Mesendoderm (in vitro differentiated cells): ENCODE measurements at regions not wholly inside any gene's neighbourhood (a gene's known extent, or its start where the extent isn't known, plus 50 kb on each side); places are given as distances from the start of the nearest gene placed in this dataset.
"Not testable (repeated sequence)": the region's sequence is repeated elsewhere in the genome, so short reads cannot be mapped to it uniquely, and the experiment has no call there.

ENCODE experiments used
- DNase-seq: peaks from one replicate; pipeline ENCODE4 v3.0.0; 2013
- H2AK5ac ChIP-seq: 2 replicates; pipeline ENCODE4 v1.6.1; 2013; ENCODE audit warnings: low read length, inconsistent platforms
- H2BK120ac ChIP-seq: 2 replicates; pipeline ENCODE4 v1.6.1; 2013; ENCODE audit warnings: low read depth, mild to moderate bottlenecking, low read length, moderate library complexity, mixed read lengths
- H2BK15ac ChIP-seq: replicated peaks from 2 replicates; pipeline ENCODE4 v1.6.1; 2013; ENCODE audit warnings: low read depth, mild to moderate bottlenecking, moderate library complexity
- H2BK5ac ChIP-seq: 2 replicates; pipeline ENCODE4 v1.6.1; 2013; ENCODE audit warnings: low read length, inconsistent platforms
- H3K18ac ChIP-seq: 2 replicates; pipeline ENCODE4 v1.6.1; 2013; ENCODE audit warnings: mild to moderate bottlenecking, low read length, mixed read lengths
- H3K23ac ChIP-seq: one replicate; pipeline ENCODE4 v1.6.1; 2013; ENCODE audit warnings: low read length
- H3K27ac ChIP-seq: 2 replicates; pipeline ENCODE4 v1.5.1; 2013; ENCODE audit warnings: low read depth, mild to moderate bottlenecking, inconsistent platforms, low read length, moderate library complexity
- H3K27me3 ChIP-seq: 2 replicates; pipeline ENCODE4 v1.6.1; 2013; ENCODE audit warnings: low read length, control low read depth, mild to moderate bottlenecking, inconsistent platforms; ENCODE audit not compliant: insufficient read depth, poor library complexity
- H3K36me3 ChIP-seq: 2 replicates; pipeline ENCODE4 v1.6.1; 2013; ENCODE audit warnings: low read length, inconsistent platforms; ENCODE audit not compliant: control insufficient read depth, insufficient read depth
- H3K4ac ChIP-seq: one replicate; pipeline ENCODE4 v1.6.1; 2013; ENCODE audit warnings: low read depth, mild to moderate bottlenecking, low read length, moderate library complexity
- H3K4me1 ChIP-seq: 2 replicates; pipeline ENCODE4 v1.6.1; 2013; ENCODE audit warnings: low read depth, low read length, inconsistent platforms; ENCODE audit not compliant: control insufficient read depth
- H3K4me2 ChIP-seq: 2 replicates; pipeline ENCODE4 v1.6.1; 2013; ENCODE audit warnings: low read length
- H3K4me3 ChIP-seq: 2 replicates; pipeline ENCODE4 v1.5.1; 2013; ENCODE audit warnings: mild to moderate bottlenecking, low read length
- H3K56ac ChIP-seq: one replicate; pipeline ENCODE4 v1.6.1; 2013; ENCODE audit warnings: low read length
- H3K79me1 ChIP-seq: 2 replicates; pipeline ENCODE4 v1.6.1; 2013; ENCODE audit warnings: low read length, inconsistent platforms
- H3K79me2 ChIP-seq: 2 replicates; pipeline ENCODE4 v1.6.1; 2013; ENCODE audit warnings: mild to moderate bottlenecking, low read length; ENCODE audit not compliant: control insufficient read depth, insufficient read depth
- H3K9ac ChIP-seq: 2 replicates; pipeline ENCODE4 v1.6.1; 2013; ENCODE audit warnings: low read length, inconsistent platforms
- H4K5ac ChIP-seq: one replicate; pipeline ENCODE4 v1.6.1; 2013; ENCODE audit warnings: low read length
- H4K8ac ChIP-seq: one replicate; pipeline ENCODE4 v1.6.1; 2013; ENCODE audit warnings: low read depth, mild to moderate bottlenecking, control low read depth, low read length, moderate library complexity
- WGBS: extraction: QIAGEN DNeasy Blood & Tissue Kit; methylation state at CpG from one replicate; pipeline ENCODE4 v1.1.7; 2013; ENCODE audit warnings: low lambda C conversion rate, missing lambda C conversion rate; ENCODE audit not compliant: insufficient coverage; ENCODE audit errors: extremely low coverage; 5-methylcytosine and 5-hydroxymethylcytosine counted together

DNA sequence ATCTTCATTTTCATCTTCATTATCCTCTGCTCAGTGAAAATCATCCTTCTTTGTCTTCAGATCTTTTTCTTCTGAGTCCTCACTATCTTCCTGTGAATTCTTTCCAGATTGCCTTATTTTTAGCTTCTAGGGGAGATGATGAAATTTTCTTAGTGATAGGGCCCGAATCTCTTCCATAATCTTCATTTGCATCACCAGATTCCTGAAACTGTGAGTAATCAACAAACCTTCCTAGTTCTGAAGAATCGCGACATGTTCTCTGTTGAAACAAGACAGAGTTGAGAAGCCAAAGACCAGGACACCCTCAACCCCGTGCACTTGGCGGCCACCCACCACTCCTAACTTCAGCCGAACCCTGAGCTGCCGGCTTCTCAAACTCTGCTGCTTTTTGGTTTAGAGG is 92.8 kb upstream of the CDC42BPA start:
- Histone ChIP-seq H3K56ac (no peak overlapping the region), H3K18ac (no peak overlapping the region), H3K27ac (no peak overlapping the region), H3K27me3 (no peaks in the 10 kb centered on the region), H4K5ac (no peak overlapping the region), H4K8ac (no peak overlapping the region), H3K4me2 (no peak overlapping the region), H3K23ac (no peak overlapping the region), H3K9ac (no peak overlapping the region), H2BK5ac (no peak overlapping the region), H3K4me1 (no peaks in the 10 kb centered on the region), H3K79me2 (no peaks in the 10 kb centered on the region), H2BK120ac (no peak overlapping the region), H2AK5ac (no peak overlapping the region), H3K4ac (no peak overlapping the region), H3K79me1 (no peaks in the 10 kb centered on the region), H2BK15ac (no peak overlapping the region), H3K4me3 (no peak overlapping the region), H3K36me3 (no peaks in the 10 kb centered on the region)
- WGBS, result no CpG with 5 or more reads among the region's 7 CpGs
- no peak for DNase-seq

DNA sequence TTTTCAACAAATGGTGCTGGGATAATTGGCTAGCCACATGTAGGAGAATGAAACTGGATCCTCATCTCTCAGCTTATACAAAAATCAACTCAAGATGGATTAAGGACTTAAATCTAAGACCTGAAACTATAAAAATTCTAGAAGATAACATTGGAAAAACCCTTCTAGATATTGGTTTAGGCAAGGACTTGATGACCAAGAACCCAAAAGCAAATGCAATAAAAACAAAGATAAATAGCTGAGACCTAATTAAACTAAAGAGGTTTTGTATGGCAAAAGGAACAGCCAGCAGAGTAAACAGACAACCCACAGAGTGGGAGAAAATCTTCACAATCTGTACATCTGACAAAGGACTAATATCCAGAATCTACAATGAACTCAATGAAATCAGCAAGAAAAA is 88.0 kb upstream of the CDC42BPA start:
- H2BK120ac ChIP-seq, result not testable (repeated sequence)

DNA sequence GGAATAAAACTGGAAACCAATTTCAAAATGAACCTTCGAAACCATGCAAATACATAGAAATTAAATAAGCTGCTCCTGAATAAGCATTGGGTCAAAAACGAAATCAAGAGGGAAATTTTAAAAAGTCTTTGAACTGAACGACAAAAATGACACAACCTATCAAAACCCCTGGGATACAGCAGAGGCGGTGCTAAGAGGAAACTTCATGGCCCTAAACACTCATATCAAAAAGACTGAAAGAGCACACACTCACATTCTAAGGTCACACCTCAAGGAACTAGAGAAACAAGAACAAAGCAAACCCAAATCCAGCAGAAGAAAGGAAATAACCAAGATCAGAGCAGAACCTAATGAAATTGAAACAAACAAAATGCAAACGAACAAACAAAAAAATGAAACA is 85.2 kb upstream of the CDC42BPA start:
- Histone ChIP-seq H3K56ac (no peak overlapping the region), H3K27ac (no peak overlapping the region), H2BK120ac (no peak overlapping the region), H4K8ac (no peak overlapping the region), H3K36me3 (no peaks in the 10 kb centered on the region), H2BK5ac (no peak overlapping the region), H3K18ac (no peak overlapping the region), H3K9ac (no peak overlapping the region), H3K79me1 (no peaks in the 10 kb centered on the region), H3K4ac (no peak overlapping the region), H4K5ac (no peak overlapping the region), H3K4me1 (no peaks in the 10 kb centered on the region), H3K23ac (no peak overlapping the region), H2AK5ac (no peak overlapping the region), H3K79me2 (no peaks in the 10 kb centered on the region), H3K4me2 (no peak overlapping the region), H2BK15ac (no peak overlapping the region), H3K27me3 (no peaks in the 10 kb centered on the region), H3K4me3 (no peak overlapping the region)
- no CpG with 5 or more reads among the region's 5 CpGs for WGBS
- no peak for DNase-seq

More for the DNA sequence above, 88.0 kb upstream of the CDC42BPA start:
- not testable (repeated sequence) for H3K4ac ChIP-seq, H4K8ac ChIP-seq, H2AK5ac ChIP-seq, H3K56ac ChIP-seq, H2BK5ac ChIP-seq, H3K23ac ChIP-seq, H3K79me1 ChIP-seq, H3K9ac ChIP-seq, H3K27ac ChIP-seq, H4K5ac ChIP-seq, H3K4me3 ChIP-seq, H3K36me3 ChIP-seq, H3K4me2 ChIP-seq, H2BK15ac ChIP-seq, DNase-seq, H3K27me3 ChIP-seq, H3K18ac ChIP-seq, H3K79me2 ChIP-seq, H3K4me1 ChIP-seq

- H3K79me2 ChIP-seq, result no peaks in the 10 kb centered on the region
- no peak overlapping the region for H3K4ac ChIP-seq
- no CpG with 5 or more reads among the region's 10 CpGs for WGBS
Measured at GRCh38 chr1:227401562-227402342, 83.5 kb upstream of the CDC42BPA start.

DNA sequence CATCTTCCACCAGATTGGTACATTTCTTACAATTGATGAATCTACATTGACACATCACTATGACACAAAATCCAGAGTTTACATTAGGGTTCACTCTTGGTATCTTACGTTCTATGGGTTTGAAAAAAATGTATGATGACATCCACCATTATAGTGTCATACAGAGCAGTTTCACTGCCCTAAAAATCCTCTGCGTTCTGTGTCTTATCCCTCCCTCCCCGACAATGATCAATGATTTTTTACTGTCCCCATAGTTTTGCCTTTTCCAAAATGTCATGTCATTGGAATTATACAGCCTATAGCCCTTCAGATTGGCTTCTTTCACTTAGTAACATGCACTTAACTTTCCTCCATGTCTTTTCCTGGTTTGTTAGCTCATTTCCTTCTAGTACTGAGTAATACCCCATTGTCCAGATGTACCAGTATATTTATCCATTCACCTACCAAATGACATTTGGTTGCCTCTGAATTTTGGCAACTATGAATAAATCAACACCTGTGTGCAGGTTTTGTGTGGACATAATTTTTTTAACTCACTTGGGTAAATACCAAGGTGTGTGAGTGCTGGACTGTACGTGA is 80.9 kb upstream of the CDC42BPA start:
- Histone ChIP-seq H3K79me1 (no peaks in the 10 kb centered on the region), H3K23ac (no peak overlapping the region), H3K56ac (no peak overlapping the region), H4K5ac (no peak overlapping the region), H3K4me2 (no peak overlapping the region), H3K18ac (no peak overlapping the region), H3K4ac (no peak overlapping the region), H2BK15ac (no peak overlapping the region), H3K27me3 (no peaks in the 10 kb centered on the region), H2BK5ac (no peak overlapping the region), H3K4me1 (no peaks in the 10 kb centered on the region), H3K79me2 (no peaks in the 10 kb centered on the region), H2BK120ac (no peak overlapping the region), H4K8ac (no peak overlapping the region), H3K4me3 (no peak overlapping the region), H3K27ac (no peak overlapping the region), H3K9ac (no peak overlapping the region), H3K36me3 (no peaks in the 10 kb centered on the region), H2AK5ac (no peak overlapping the region)
- WGBS, result no CpG with 5 or more reads among the region's 4 CpGs
- no peak for DNase-seq

More at GRCh38 chr1:227401562-227402342, 83.5 kb upstream of the CDC42BPA start:
- no peak overlapping the region for H3K9ac ChIP-seq
- DNase-seq, result no peak
- no peak overlapping the region for H3K27ac ChIP-seq
- no peak overlapping the region for H2BK120ac ChIP-seq
- no peak overlapping the region for H4K8ac ChIP-seq
- no peak overlapping the region for H2BK15ac ChIP-seq
- no peak overlapping the region for H2BK5ac ChIP-seq
- H3K79me1 ChIP-seq, result no peaks in the 10 kb centered on the region
- H3K56ac ChIP-seq, result no peak overlapping the region
- H2AK5ac ChIP-seq, result no peak overlapping the region
- no peak overlapping the region for H3K4me3 ChIP-seq
- no peak overlapping the region for H4K5ac ChIP-seq
- no peak overlapping the region for H3K18ac ChIP-seq
- H3K4me2 ChIP-seq, result no peak overlapping the region
- no peaks in the 10 kb centered on the region for H3K4me1 ChIP-seq
- H3K36me3 ChIP-seq, result no peaks in the 10 kb centered on the region
- H3K27me3 ChIP-seq, result no peaks in the 10 kb centered on the region
- H3K23ac ChIP-seq, result no peak overlapping the region
